ENCODE measurements at regions not wholly inside any gene's neighbourhood (a gene's known extent, or its start where the extent isn't known, plus 50 kb on each side); places are given as distances from the start of the nearest gene placed in this dataset.

- H3K36me3 ChIP-seq (ENCODE audit: control insufficient read depth in 1 of 2, insufficient read depth in 2 of 2, low read length in 2 of 2): peaks cover 0 to 2% of the 10 kb centered on the region in 2 experiments
- H3K4me2 ChIP-seq (ENCODE audit: low read length): no peak overlapping the region
- no peaks in the 10 kb centered on the region for H3K27me3 ChIP-seq (ENCODE audit: insufficient read depth, low read length)
- no peak overlapping the region for H2AK5ac ChIP-seq (ENCODE audit: low read length)
- H4K91ac ChIP-seq (ENCODE audit: low read depth, low read length): no peak overlapping the region
- no peaks in the 10 kb centered on the region for H3K79me1 ChIP-seq (ENCODE audit: low read length)
- H3K9ac ChIP-seq (ENCODE audit: low read length): no peak overlapping the region
- no peak overlapping the region for H3K14ac ChIP-seq (ENCODE audit: low read length)
- no peak overlapping the region for H3K4me3 ChIP-seq (ENCODE audit: low read depth, low read length)
- H2AFZ ChIP-seq (ENCODE audit: insufficient read depth, low read length, poor library complexity): no peak overlapping the region
- no peak overlapping the region for H2BK5ac ChIP-seq (ENCODE audit: low read depth, low read length, poor library complexity)
- H3K79me2 ChIP-seq (ENCODE audit: control insufficient read depth, insufficient read depth, low read length, poor library complexity): no peaks in the 10 kb centered on the region
- H3K4me1 ChIP-seq (ENCODE audit: control insufficient read depth in 1 of 2, insufficient read depth in 2 of 2, low read length in 2 of 2): no peaks in the 10 kb centered on the region
- no peak overlapping the region for H4K12ac ChIP-seq (ENCODE audit: low read depth, low read length)
- no peak overlapping the region for H4K8ac ChIP-seq (ENCODE audit: low read depth, low read length)
- no CpG with 5 or more reads among the region's 1 CpG for WGBS (ENCODE audit: extremely low coverage, insufficient coverage, insufficient read length)
- H3K18ac ChIP-seq (ENCODE audit: low read length): no peak overlapping the region
- H3K23ac ChIP-seq (ENCODE audit: low read length): no peak overlapping the region
- no peak overlapping the region for H2BK120ac ChIP-seq (ENCODE audit: insufficient read depth, low read length, poor library complexity)
- DNase-seq: no peak
- no peak overlapping the region for H3K4ac ChIP-seq (ENCODE audit: low read depth, low read length)
- no peak overlapping the region for H3K27ac ChIP-seq (ENCODE audit: low read depth, low read length)
- H3K9me3 ChIP-seq (ENCODE audit: insufficient read depth, low read depth, low read length): peaks cover 5% of the 10 kb centered on the region
- no peak overlapping the region for H2BK12ac ChIP-seq (ENCODE audit: low read length)
These were observed 185.7 kb upstream of the CCNH start for GRCh38 chr5:87598460-87598859.

- Histone ChIP-seq H3K4me3 (ENCODE audit: low read depth, low read length) (no peak overlapping the region), H3K9ac (ENCODE audit: low read length) (no peak overlapping the region), H3K36me3 (ENCODE audit: control insufficient read depth in 1 of 2, insufficient read depth in 2 of 2, low read length in 2 of 2) (peaks cover 0 to 2% of the 10 kb centered on the region in 2 experiments), H3K9me3 (ENCODE audit: insufficient read depth, low read depth, low read length) (peaks cover 5% of the 10 kb centered on the region), H4K91ac (ENCODE audit: low read depth, low read length) (no peak overlapping the region), H2AK5ac (ENCODE audit: low read length) (no peak overlapping the region), H2BK120ac (ENCODE audit: insufficient read depth, low read length, poor library complexity) (no peak overlapping the region), H3K27ac (ENCODE audit: low read depth, low read length) (no peak overlapping the region), H2BK12ac (ENCODE audit: low read length) (no peak overlapping the region), H3K79me1 (ENCODE audit: low read length) (no peaks in the 10 kb centered on the region), H3K4me2 (ENCODE audit: low read length) (no peak overlapping the region), H4K12ac (ENCODE audit: low read depth, low read length) (no peak overlapping the region), H2AFZ (ENCODE audit: insufficient read depth, low read length, poor library complexity) (no peak overlapping the region), H3K18ac (ENCODE audit: low read length) (no peak overlapping the region), H3K14ac (ENCODE audit: low read length) (no peak overlapping the region), H3K4ac (ENCODE audit: low read depth, low read length) (no peak overlapping the region), H3K27me3 (ENCODE audit: insufficient read depth, low read length) (no peaks in the 10 kb centered on the region), H3K23ac (ENCODE audit: low read length) (no peak overlapping the region), H3K79me2 (ENCODE audit: control insufficient read depth, insufficient read depth, low read length, poor library complexity) (no peaks in the 10 kb centered on the region), H4K8ac (ENCODE audit: low read depth, low read length) (no peak overlapping the region), H3K4me1 (ENCODE audit: control insufficient read depth in 1 of 2, insufficient read depth in 2 of 2, low read length in 2 of 2) (no peaks in the 10 kb centered on the region), H2BK5ac (ENCODE audit: low read depth, low read length, poor library complexity) (no peak overlapping the region)
- no CpG with 5 or more reads among the region's 1 CpG for WGBS (ENCODE audit: extremely low coverage, insufficient coverage, insufficient read length)
- DNase-seq: no peak
These were observed 181.8 kb upstream of the CCNH start for GRCh38 chr5:87594566-87594965.

GRCh38 chr5:87589587-87589986 lies 176.9 kb upstream of the CCNH start:
- H3K9ac ChIP-seq (ENCODE audit: low read length): no peak overlapping the region
- no peak overlapping the region for H3K27ac ChIP-seq (ENCODE audit: low read depth, low read length)
- no peaks in the 10 kb centered on the region for H3K79me2 ChIP-seq (ENCODE audit: control insufficient read depth, insufficient read depth, low read length, poor library complexity)
- WGBS (ENCODE audit: extremely low coverage, insufficient coverage, insufficient read length): no CpG with 5 or more reads among the region's 2 CpGs
- H3K14ac ChIP-seq (ENCODE audit: low read length): no peak overlapping the region
- H4K12ac ChIP-seq (ENCODE audit: low read depth, low read length): no peak overlapping the region
- no peaks in the 10 kb centered on the region for H3K27me3 ChIP-seq (ENCODE audit: insufficient read depth, low read length)
- no peak overlapping the region for H3K4ac ChIP-seq (ENCODE audit: low read depth, low read length)
- H3K9me3 ChIP-seq (ENCODE audit: insufficient read depth, low read depth, low read length): peaks cover 1% of the 10 kb centered on the region
- H3K18ac ChIP-seq (ENCODE audit: low read length): no peak overlapping the region
- H2BK12ac ChIP-seq (ENCODE audit: low read length): no peak overlapping the region
- no peak overlapping the region for H3K4me3 ChIP-seq (ENCODE audit: low read depth, low read length)
- H3K36me3 ChIP-seq (ENCODE audit: control insufficient read depth in 1 of 2, insufficient read depth in 2 of 2, low read length in 2 of 2): no peaks in the 10 kb centered on the region
- no peak for DNase-seq
- H2BK120ac ChIP-seq (ENCODE audit: insufficient read depth, low read length, poor library complexity): no peak overlapping the region
- no peak overlapping the region for H2AK5ac ChIP-seq (ENCODE audit: low read length)
- H3K4me2 ChIP-seq (ENCODE audit: low read length): no peak overlapping the region
- H4K8ac ChIP-seq (ENCODE audit: low read depth, low read length): no peak overlapping the region
- no peak overlapping the region for H2AFZ ChIP-seq (ENCODE audit: insufficient read depth, low read length, poor library complexity)
- no peak overlapping the region for H3K23ac ChIP-seq (ENCODE audit: low read length)
- H3K4me1 ChIP-seq (ENCODE audit: control insufficient read depth in 1 of 2, insufficient read depth in 2 of 2, low read length in 2 of 2): no peaks in the 10 kb centered on the region
- no peaks in the 10 kb centered on the region for H3K79me1 ChIP-seq (ENCODE audit: low read length)
- H2BK5ac ChIP-seq (ENCODE audit: low read depth, low read length, poor library complexity): no peak overlapping the region
- no peak overlapping the region for H4K91ac ChIP-seq (ENCODE audit: low read depth, low read length)

GRCh38 chr5:87588316-87588715 lies 175.6 kb upstream of the CCNH start:
- Histone ChIP-seq H2BK120ac (ENCODE audit: insufficient read depth, low read length, poor library complexity) (no peak overlapping the region), H3K4ac (ENCODE audit: low read depth, low read length) (no peak overlapping the region), H3K9me3 (ENCODE audit: insufficient read depth, low read depth, low read length) (peaks cover 1% of the 10 kb centered on the region), H3K27ac (ENCODE audit: low read depth, low read length) (no peak overlapping the region), H3K27me3 (ENCODE audit: insufficient read depth, low read length) (no peaks in the 10 kb centered on the region), H3K4me3 (ENCODE audit: low read depth, low read length) (no peak overlapping the region), H3K4me1 (ENCODE audit: control insufficient read depth in 1 of 2, insufficient read depth in 2 of 2, low read length in 2 of 2) (no peaks in the 10 kb centered on the region), H3K18ac (ENCODE audit: low read length) (no peak overlapping the region), H4K8ac (ENCODE audit: low read depth, low read length) (no peak overlapping the region), H3K23ac (ENCODE audit: low read length) (no peak overlapping the region), H4K12ac (ENCODE audit: low read depth, low read length) (no peak overlapping the region), H3K79me1 (ENCODE audit: low read length) (no peaks in the 10 kb centered on the region), H3K14ac (ENCODE audit: low read length) (no peak overlapping the region), H4K91ac (ENCODE audit: low read depth, low read length) (no peak overlapping the region), H2AK5ac (ENCODE audit: low read length) (no peak overlapping the region), H2AFZ (ENCODE audit: insufficient read depth, low read length, poor library complexity) (no peak overlapping the region), H3K36me3 (ENCODE audit: control insufficient read depth in 1 of 2, insufficient read depth in 2 of 2, low read length in 2 of 2) (no peaks in the 10 kb centered on the region), H3K9ac (ENCODE audit: low read length) (no peak overlapping the region), H2BK5ac (ENCODE audit: low read depth, low read length, poor library complexity) (no peak overlapping the region), H3K79me2 (ENCODE audit: control insufficient read depth, insufficient read depth, low read length, poor library complexity) (no peaks in the 10 kb centered on the region), H2BK12ac (ENCODE audit: low read length) (no peak overlapping the region), H3K4me2 (ENCODE audit: low read length) (no peak overlapping the region)
- WGBS (ENCODE audit: extremely low coverage, insufficient coverage, insufficient read length): no CpG with 5 or more reads among the region's 4 CpGs
- no peak for DNase-seq

Measured in trophoblast cell (in vitro differentiated cells and primary cell).